ENCODE measurements at regions not wholly inside any gene's neighbourhood (a gene's known extent, or its start where the extent isn't known, plus 50 kb on each side); places are given as distances from the start of the nearest gene placed in this dataset.

DNA sequence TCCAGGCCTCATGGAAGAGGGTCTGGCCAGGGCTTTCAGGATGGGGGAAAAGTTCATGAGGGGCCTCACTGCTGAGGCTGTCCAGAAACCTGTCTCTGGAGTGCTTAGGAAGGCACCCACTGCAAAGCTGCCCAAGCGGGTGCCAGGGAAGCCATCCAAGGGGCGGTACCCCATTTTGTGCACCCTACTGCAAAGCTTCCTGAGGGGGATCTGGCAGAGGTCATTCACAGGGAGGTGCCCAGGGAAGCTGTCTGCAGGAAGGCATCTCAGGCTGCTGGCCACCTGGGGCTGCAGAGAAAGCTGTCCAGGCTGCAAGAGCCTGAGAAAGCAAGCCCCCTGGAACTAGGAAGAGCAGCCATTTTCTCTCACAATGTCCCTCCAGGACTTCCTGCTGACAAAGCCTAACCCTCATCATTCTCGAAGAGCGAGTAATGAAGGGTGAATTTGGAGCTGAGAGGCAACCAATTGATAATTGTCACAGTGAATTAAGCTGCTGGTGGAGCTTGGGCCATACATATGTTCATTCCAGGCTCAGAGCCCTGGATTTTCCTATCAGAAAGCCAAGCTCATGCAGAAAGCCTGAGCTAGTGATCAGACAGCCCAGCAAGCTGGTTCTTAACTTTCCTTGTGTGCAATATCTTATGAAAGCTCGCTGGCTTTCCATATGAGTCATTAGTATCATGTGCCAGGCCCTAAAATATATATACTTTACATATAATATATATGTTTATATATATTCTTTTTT, 62.2 kb upstream of the SLC22A16 start:
- DNase-seq (ENCODE audit: low read depth): peak; percentile 38
- H3K4me3 ChIP-seq (ENCODE audit: low read depth, low read length): no peak overlapping the region

DNA sequence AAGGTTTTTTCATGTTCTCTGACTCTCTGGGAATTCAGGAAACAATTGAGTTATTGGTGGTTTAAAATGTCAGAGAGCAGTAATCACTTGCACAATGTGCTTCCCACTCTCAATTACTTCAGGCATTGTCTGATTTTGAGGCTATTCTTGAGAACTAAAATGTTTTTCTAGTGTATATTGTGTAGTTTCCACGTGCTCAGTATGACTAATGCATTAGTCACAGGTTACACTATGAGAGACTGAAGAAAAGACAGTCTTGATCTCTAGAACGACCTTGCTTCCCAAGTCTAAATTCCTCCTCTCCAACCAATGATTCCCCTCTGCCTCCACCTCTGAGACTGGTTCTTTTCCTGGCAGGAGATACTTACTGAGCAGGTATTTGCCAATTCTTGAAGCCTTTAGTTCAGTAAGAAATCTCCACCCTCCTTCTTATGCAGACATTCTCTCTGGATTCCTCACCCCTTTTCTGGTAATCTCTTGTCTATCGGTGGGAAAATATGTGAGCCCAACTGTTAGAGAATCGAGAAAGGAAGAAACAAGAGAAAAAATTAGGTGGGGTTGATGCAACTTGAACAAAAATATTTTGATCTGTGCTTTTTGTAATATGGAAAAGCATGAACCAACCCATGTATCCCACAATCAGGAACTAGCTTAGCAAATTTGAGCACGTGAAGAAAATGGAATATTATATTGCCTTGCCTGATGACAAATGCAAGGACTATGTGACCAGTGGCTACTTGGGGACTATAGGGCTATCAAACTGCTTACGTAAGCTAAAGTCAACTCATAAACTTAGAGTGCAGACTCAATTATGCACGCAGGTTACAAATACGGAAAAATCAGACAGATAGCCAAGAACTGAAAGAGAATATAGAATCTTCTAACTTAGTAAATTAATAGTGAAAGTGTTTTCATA, 61.1 kb upstream of the SLC22A16 start:
- DNase-seq (ENCODE audit: low read depth): peak; percentile 98
- TF ChIP-seq, protein P1, sequence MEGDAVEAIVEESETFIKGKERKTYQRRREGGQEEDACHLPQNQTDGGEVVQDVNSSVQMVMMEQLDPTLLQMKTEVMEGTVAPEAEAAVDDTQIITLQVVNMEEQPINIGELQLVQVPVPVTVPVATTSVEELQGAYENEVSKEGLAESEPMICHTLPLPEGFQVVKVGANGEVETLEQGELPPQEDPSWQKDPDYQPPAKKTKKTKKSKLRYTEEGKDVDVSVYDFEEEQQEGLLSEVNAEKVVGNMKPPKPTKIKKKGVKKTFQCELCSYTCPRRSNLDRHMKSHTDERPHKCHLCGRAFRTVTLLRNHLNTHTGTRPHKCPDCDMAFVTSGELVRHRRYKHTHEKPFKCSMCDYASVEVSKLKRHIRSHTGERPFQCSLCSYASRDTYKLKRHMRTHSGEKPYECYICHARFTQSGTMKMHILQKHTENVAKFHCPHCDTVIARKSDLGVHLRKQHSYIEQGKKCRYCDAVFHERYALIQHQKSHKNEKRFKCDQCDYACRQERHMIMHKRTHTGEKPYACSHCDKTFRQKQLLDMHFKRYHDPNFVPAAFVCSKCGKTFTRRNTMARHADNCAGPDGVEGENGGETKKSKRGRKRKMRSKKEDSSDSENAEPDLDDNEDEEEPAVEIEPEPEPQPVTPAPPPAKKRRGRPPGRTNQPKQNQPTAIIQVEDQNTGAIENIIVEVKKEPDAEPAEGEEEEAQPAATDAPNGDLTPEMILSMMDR (IDR thresholded peaks at IDR 0.05; ENCODE audit: insufficient read depth, low read length): no peak
- no peak overlapping the region for H3K4me3 ChIP-seq (ENCODE audit: low read depth, low read length)

More for the DNA sequence above, 62.2 kb upstream of the SLC22A16 start:
- TF ChIP-seq, protein P1 (IDR thresholded peaks at IDR 0.05; ENCODE audit: insufficient read depth, low read length): no peak

DNA sequence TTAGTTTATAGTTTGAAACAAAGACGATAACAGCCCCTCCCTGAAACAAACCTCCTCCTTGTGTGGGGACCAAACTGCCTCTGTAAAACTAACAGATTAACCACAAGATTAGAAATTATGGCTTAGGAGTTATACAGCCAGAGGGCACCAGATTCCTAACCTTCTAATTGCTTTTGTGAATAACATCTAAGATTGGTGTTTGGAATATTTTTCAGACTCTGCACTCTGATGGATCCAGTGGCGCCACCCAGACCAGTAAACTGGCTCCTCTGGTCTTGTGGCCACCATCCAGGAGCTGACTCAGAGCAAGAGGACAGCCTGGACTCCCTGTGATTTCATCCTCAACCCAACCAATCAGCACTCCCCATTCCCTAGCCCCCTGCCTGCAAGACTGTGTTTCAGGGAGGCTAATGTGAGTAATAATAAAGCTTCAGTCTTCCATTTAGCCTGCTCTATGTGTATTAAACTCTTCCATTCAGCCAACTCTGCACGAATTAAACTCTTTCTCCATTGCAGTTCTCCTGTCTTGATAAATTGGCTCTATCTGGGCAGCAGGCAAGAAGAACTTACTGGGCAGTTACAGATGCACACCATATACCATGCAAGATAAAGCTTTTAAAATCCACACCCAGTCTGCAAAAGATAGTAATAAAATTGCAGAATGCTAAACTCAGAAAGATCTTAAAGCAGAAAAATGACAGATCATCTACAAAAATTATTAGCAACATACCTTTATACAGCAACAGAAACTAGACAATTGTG, 58.5 kb upstream of the SLC22A16 start:
- peak; percentile 73 for DNase-seq (ENCODE audit: low read depth)
- TF ChIP-seq, protein P1 (IDR thresholded peaks at IDR 0.05; ENCODE audit: insufficient read depth, low read length): peak; percentile 7
- no peak overlapping the region for H3K4me3 ChIP-seq (ENCODE audit: low read depth, low read length)

DNA sequence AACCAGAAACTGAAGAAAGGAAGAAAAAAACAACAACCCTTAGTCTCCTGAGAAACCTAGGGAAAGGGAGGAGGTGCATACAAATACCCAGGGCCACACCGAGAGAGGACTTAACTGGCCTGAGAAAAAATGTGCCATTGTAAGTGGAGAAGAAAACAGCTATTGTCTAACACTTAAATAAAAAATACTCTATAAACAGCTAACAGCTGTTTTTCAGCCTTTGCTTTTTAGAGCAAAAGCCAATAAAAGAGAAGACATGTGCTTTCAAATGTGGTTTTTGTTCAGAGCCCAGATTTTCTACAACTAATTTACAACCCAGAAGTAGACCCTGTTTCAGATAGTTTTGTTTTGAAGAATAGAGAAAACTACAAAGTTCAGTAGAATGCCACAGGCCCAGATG, 56.0 kb upstream of the SLC22A16 start:
- no peak for DNase-seq (ENCODE audit: low read depth)
- TF ChIP-seq, protein P1 (IDR thresholded peaks at IDR 0.05; ENCODE audit: insufficient read depth, low read length): no peak
- no peak overlapping the region for H3K4me3 ChIP-seq (ENCODE audit: low read depth, low read length)

DNA sequence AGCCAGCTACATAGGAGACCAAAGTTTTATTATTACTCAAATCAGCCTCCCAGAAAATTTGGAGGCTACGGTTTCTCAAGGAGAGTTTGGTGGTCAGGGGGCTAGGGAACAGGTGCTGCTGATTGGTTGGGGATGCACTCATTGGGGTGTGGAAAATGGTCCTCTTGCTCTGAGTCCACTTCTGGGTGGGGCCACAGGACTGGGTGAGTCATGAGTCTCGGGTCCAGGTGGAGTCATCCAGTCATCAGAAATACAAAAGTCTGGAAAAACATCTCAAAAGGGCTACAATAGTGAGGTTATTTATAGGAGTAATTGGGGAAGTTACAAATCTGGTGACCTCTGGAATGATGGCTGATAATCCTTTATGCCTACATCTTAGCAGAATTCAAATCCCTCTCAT, 54.3 kb upstream of the SLC22A16 start:
- no peak overlapping the region for H3K4me3 ChIP-seq (ENCODE audit: low read depth, low read length)
- no peak for DNase-seq (ENCODE audit: low read depth)
- TF ChIP-seq, protein P1 (IDR thresholded peaks at IDR 0.05; ENCODE audit: insufficient read depth, low read length): no peak

DNA sequence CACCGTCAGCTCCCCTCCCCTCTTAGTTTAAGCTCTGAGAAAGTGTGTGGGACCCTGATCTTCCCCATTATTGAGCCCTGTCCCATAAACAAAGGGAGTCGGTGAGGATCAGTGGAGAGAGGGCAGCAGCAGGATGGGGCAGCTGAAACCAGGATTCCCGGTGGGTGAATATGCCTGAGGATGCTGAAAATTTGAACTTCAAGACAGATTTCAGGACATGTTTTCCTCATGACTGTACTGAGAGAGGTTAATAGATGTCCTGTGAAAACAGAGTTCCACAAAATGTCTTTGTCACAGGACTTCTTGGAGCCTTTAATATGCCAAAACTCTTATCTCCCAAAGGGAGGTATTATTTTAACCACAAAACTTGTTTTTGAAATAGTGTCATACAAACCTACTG, 53.5 kb upstream of the SLC22A16 start:
- TF ChIP-seq, protein P1 (IDR thresholded peaks at IDR 0.05; ENCODE audit: insufficient read depth, low read length): no peak
- peak; percentile 27 for DNase-seq (ENCODE audit: low read depth)
- H3K4me3 ChIP-seq (ENCODE audit: low read depth, low read length): no peak overlapping the region
